Liver (tissue), 8 donors: ENCODE measurements at regions not wholly inside any gene's neighbourhood (a gene's known extent, or its start where the extent isn't known, plus 50 kb on each side); places are given as distances from the start of the nearest gene placed in this dataset.

ENCODE experiments used
- DNase-seq: peaks from one replicate; pipeline ENCODE4 v3.0.0-alpha.2; 2017; ENCODE audit warnings: low spot score
- H3K27ac ChIP-seq, 2 donors: one replicate each; pipeline ENCODE4 v1.7.0; 2013; ENCODE audit warnings: inconsistent platforms in 2 of 2, low read length in 2 of 2, control low read depth in 1 of 2, low read depth in 1 of 2, mild to moderate bottlenecking in 1 of 2
- H3K27me3 ChIP-seq, 4 donors: one replicate each; pipeline versions ENCODE4 v1.6.1 to v1.7.0; 2013; ENCODE audit warnings: low read length in 3 of 4, inconsistent platforms in 1 of 4, mild to moderate bottlenecking in 1 of 4, moderate library complexity in 1 of 4; ENCODE audit not compliant: control insufficient read depth in 4 of 4, insufficient read depth in 4 of 4
- H3K36me3 ChIP-seq, 4 donors: one replicate each; pipeline versions ENCODE4 v1.6.1 to v1.7.0; 2013; ENCODE audit warnings: low read length in 3 of 4, mild to moderate bottlenecking in 3 of 4, low read depth in 1 of 4, moderate library complexity in 1 of 4; ENCODE audit not compliant: control insufficient read depth in 4 of 4, insufficient read depth in 3 of 4
- H3K4me1 ChIP-seq, 4 donors: one replicate each; pipeline versions ENCODE4 v1.6.1 to v1.7.0; 2013; ENCODE audit warnings: low read length in 3 of 4, mild to moderate bottlenecking in 3 of 4, moderate library complexity in 1 of 4; ENCODE audit not compliant: control insufficient read depth in 4 of 4, insufficient read depth in 4 of 4
- H3K4me3 ChIP-seq, 3 donors: one replicate each; pipeline versions ENCODE4 v1.6.1 to v1.7.0; 2013; ENCODE audit warnings: low read length in 3 of 3, control low read depth in 1 of 3, low read depth in 1 of 3, mild to moderate bottlenecking in 1 of 3
- H3K9ac ChIP-seq, 2 donors: one replicate each; pipeline ENCODE4 v1.7.0; 2013; ENCODE audit warnings: low read length in 2 of 2, mild to moderate bottlenecking in 2 of 2, moderate library complexity in 2 of 2, control low read depth in 1 of 2, low read depth in 1 of 2
- H3K9me3 ChIP-seq, 4 donors: one replicate each; pipeline versions ENCODE4 v1.6.1 to v1.7.0; 2013; ENCODE audit warnings: low read length in 3 of 4; ENCODE audit not compliant: control insufficient read depth in 4 of 4
- EGR1 ChIP-seq, 2 donors: IDR thresholded peaks; 2 replicates each; pipeline ENCODE4 v1.6.1; 2016 to 2018; ENCODE audit warnings: antibody characterized with exemption in 2 of 2, low read depth in 2 of 2
- FOXA1 ChIP-seq: IDR thresholded peaks from 2 replicates; pipeline ENCODE4 v1.6.1; 2016; ENCODE audit warnings: antibody characterized with exemption
- FOXA2 ChIP-seq: IDR thresholded peaks from 2 replicates; pipeline ENCODE4 v1.6.1; 2016; ENCODE audit warnings: antibody characterized with exemption
- GABPA ChIP-seq, 2 donors: IDR thresholded peaks in 1 of 2; conservative IDR thresholded peaks in 1 of 2; 2 replicates each; pipeline ENCODE4 v1.6.1; 2016; ENCODE audit warnings: antibody characterized with exemption in 2 of 2, mild to moderate bottlenecking in 1 of 2, moderate library complexity in 1 of 2
- HNF4A ChIP-seq, 2 donors: conservative IDR thresholded peaks; 2 replicates each; pipeline ENCODE4 v1.6.1; 2016; ENCODE audit warnings: antibody characterized with exemption in 2 of 2, mild to moderate bottlenecking in 2 of 2
- HNF4G ChIP-seq: IDR thresholded peaks from 2 replicates; pipeline ENCODE4 v1.6.1; 2016; ENCODE audit warnings: antibody characterized with exemption
- JUND ChIP-seq, 2 donors: IDR thresholded peaks; 2 replicates each; pipeline ENCODE4 v1.6.1; 2016; ENCODE audit warnings: antibody characterized with exemption in 2 of 2
- MAX ChIP-seq: IDR thresholded peaks from 2 replicates; pipeline ENCODE4 v1.6.1; 2016; ENCODE audit warnings: antibody characterized with exemption
- NR2F2 ChIP-seq: IDR thresholded peaks from 2 replicates; pipeline ENCODE4 v1.6.1; 2016; ENCODE audit warnings: antibody characterized with exemption
- RAD21 ChIP-seq, 2 donors: IDR thresholded peaks; 2 replicates each; pipeline ENCODE4 v1.6.1; 2016; ENCODE audit warnings: antibody characterized with exemption in 2 of 2, mild to moderate bottlenecking in 2 of 2
- RXRA ChIP-seq, 2 donors: IDR thresholded peaks; 2 replicates each; pipeline ENCODE4 v1.6.1; 2017 to 2018; ENCODE audit warnings: antibody characterized with exemption in 2 of 2, mild to moderate bottlenecking in 1 of 2
- SP1 ChIP-seq: IDR thresholded peaks from 2 replicates; pipeline ENCODE4 v1.6.1; 2018; ENCODE audit warnings: antibody characterized with exemption, mild to moderate bottlenecking
- TAF1 ChIP-seq: conservative IDR thresholded peaks from 2 replicates; pipeline ENCODE4 v1.6.1; 2016; ENCODE audit warnings: antibody characterized with exemption, mild to moderate bottlenecking
- YY1 ChIP-seq: IDR thresholded peaks from 2 replicates; pipeline ENCODE4 v1.6.1; 2016; ENCODE audit warnings: antibody characterized with exemption, mild to moderate bottlenecking
- WGBS: extraction: QIAGEN DNeasy Blood & Tissue Kit; methylation state at CpG from one replicate; pipeline ENCODE4 v1.1.7; 2013; 5-methylcytosine and 5-hydroxymethylcytosine counted together
- TF ChIP-seq, protein P1 (sequence below): IDR thresholded peaks from 2 replicates; pipeline ENCODE4 v1.6.1; 2016; ENCODE audit warnings: antibody characterized with exemption
- TF ChIP-seq, protein P2 (sequence below): IDR thresholded peaks from 2 replicates; pipeline ENCODE4 v1.6.1; 2016; ENCODE audit warnings: antibody characterized with exemption
- TF ChIP-seq, protein P3 (sequence below): fragments of 150-350 bp; IDR thresholded peaks from 2 replicates; pipeline ENCODE4 v1.5.1; 2017; ENCODE audit warnings: improper control_type of control experiment, low read depth, low read length; ENCODE audit not compliant: missing input control
- donor health status: healthy.
- donor health status: healthy.
- donor health status: healthy.
- donor health status: healthy.
- donor health status: healthy.

DNA sequence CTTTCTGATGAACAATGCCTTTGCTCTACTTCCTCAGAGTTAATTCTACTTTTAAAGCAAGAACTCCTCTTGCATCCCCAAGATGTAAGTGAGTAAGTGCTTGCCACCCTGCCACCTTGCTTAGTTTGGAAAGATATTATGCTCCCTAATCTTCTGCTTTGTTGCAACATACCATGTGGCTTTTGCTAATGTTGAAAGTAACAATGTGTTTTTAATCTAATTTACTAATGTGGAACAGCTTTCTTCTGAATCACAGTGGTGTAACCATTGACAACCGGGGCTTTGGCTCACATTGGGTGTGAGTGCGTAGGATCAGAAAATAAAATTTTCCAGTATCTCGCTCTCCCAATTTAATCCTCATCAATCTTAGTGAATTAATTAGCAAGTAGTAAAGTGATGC is 254.1 kb upstream of the PTER start:
- no peaks in the 10 kb centered on the region for H3K36me3 ChIP-seq
- no peak overlapping the region for H3K27ac ChIP-seq
- no peaks in the 10 kb centered on the region for H3K9me3 ChIP-seq
- H3K27me3 ChIP-seq = no peaks in the 10 kb centered on the region
- no peak overlapping the region for H3K9ac ChIP-seq
- WGBS = 84% methylated on average over 3 of the region's 3 CpGs
- DNase-seq = no peak
- H3K4me1 ChIP-seq = no peaks in the 10 kb centered on the region
- no peak overlapping the region for H3K4me3 ChIP-seq
- TF ChIP-seq, protein P1, sequence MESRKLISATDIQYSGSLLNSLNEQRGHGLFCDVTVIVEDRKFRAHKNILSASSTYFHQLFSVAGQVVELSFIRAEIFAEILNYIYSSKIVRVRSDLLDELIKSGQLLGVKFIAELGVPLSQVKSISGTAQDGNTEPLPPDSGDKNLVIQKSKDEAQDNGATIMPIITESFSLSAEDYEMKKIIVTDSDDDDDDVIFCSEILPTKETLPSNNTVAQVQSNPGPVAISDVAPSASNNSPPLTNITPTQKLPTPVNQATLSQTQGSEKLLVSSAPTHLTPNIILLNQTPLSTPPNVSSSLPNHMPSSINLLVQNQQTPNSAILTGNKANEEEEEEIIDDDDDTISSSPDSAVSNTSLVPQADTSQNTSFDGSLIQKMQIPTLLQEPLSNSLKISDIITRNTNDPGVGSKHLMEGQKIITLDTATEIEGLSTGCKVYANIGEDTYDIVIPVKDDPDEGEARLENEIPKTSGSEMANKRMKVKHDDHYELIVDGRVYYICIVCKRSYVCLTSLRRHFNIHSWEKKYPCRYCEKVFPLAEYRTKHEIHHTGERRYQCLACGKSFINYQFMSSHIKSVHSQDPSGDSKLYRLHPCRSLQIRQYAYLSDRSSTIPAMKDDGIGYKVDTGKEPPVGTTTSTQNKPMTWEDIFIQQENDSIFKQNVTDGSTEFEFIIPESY = no peak
- TF ChIP-seq TAF1 (no peak), FOXA1 (no peak), GABPA (IDR thresholded peaks at IDR 0.05 in 1 of 2, conservative IDR thresholded peaks at IDR 0.05 in 1 of 2) (no peak), HNF4A (conservative IDR thresholded peaks at IDR 0.05) (no peak), EGR1 (IDR thresholded peaks at IDR 0.05; ENCODE audit: low read depth in 2 of 2) (no peak), NR2F2 (no peak), RXRA (IDR thresholded peaks at IDR 0.05) (no peak), RAD21 (IDR thresholded peaks at IDR 0.05) (no peak), YY1 (no peak), MAX (no peak), FOXA2 (no peak), SP1 (no peak), HNF4G (no peak), JUND (IDR thresholded peaks at IDR 0.05) (no peak)
- TF ChIP-seq, protein P2, sequence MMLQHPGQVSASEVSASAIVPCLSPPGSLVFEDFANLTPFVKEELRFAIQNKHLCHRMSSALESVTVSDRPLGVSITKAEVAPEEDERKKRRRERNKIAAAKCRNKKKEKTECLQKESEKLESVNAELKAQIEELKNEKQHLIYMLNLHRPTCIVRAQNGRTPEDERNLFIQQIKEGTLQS = no peak
- TF ChIP-seq, protein P3, sequence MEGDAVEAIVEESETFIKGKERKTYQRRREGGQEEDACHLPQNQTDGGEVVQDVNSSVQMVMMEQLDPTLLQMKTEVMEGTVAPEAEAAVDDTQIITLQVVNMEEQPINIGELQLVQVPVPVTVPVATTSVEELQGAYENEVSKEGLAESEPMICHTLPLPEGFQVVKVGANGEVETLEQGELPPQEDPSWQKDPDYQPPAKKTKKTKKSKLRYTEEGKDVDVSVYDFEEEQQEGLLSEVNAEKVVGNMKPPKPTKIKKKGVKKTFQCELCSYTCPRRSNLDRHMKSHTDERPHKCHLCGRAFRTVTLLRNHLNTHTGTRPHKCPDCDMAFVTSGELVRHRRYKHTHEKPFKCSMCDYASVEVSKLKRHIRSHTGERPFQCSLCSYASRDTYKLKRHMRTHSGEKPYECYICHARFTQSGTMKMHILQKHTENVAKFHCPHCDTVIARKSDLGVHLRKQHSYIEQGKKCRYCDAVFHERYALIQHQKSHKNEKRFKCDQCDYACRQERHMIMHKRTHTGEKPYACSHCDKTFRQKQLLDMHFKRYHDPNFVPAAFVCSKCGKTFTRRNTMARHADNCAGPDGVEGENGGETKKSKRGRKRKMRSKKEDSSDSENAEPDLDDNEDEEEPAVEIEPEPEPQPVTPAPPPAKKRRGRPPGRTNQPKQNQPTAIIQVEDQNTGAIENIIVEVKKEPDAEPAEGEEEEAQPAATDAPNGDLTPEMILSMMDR = no peak

GRCh38 chr10:16184096-16184597 is 252.7 kb upstream of the PTER start:
- H3K27ac ChIP-seq = no peak overlapping the region

More at GRCh38 chr10:16184096-16184597, 252.7 kb upstream of the PTER start:
- TF ChIP-seq FOXA1 = no peak
- TF ChIP-seq, protein P1 = no peak
- no peak for TF ChIP-seq RXRA (IDR thresholded peaks at IDR 0.05)
- no peak for TF ChIP-seq YY1
- no peak for TF ChIP-seq HNF4G
- TF ChIP-seq FOXA2 = no peak
- TF ChIP-seq, protein P2 = no peak
- TF ChIP-seq JUND (IDR thresholded peaks at IDR 0.05) = no peak
- no peak for TF ChIP-seq EGR1 (IDR thresholded peaks at IDR 0.05; ENCODE audit: low read depth in 2 of 2)
- Histone ChIP-seq H3K9ac (no peak overlapping the region), H3K4me3 (no peak overlapping the region), H3K9me3 (no peaks in the 10 kb centered on the region), H3K36me3 (no peaks in the 10 kb centered on the region), H3K4me1 (no peaks in the 10 kb centered on the region), H3K27me3 (no peaks in the 10 kb centered on the region)
- 74% methylated on average over 3 of the region's 3 CpGs for WGBS
- DNase-seq = no peak
